ENCODE measurements at regions not wholly inside any gene's neighbourhood (a gene's known extent, or its start where the extent isn't known, plus 50 kb on each side); places are given as distances from the start of the nearest gene placed in this dataset.

DNA sequence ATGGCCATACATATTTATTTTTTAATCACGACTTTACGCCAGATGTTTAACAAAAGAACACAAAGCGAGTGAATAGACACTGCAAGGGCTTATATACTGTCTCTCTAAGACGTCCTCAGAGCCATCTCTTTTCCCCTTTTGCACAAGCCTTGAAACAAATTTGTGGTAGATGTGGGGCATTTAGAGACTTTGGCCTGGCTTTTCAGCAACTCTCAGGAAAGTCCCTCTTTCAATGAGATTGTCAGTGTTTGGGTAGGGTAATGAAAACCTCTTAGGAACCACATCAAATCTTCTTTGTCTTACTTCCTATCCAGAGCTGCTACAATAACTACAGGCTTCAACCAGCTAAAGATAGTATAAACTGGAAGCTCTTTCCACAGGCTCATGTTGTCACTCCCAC is 380.0 kb downstream of the ANXA1 start:
- Mint-ChIP-seq H3K27me3 (ENCODE audit: low read depth in 3 of 3) (no peaks in the 10 kb centered on the region), H3K4me1 (no peaks in the 10 kb centered on the region), H3K9me3 (peaks cover 0 to 7% (median 0%) of the 10 kb centered on the region in 7 donors), H3K27ac (no peak overlapping the region), H3K4me3 (no peak overlapping the region), H3K36me3 (no peaks in the 10 kb centered on the region)
- Histone ChIP-seq H3K4me2 (replicated peaks; ENCODE audit: extremely low read depth, low read length, poor library complexity, severe bottlenecking) (no peak overlapping the region), H3K9me3 (replicated peaks in 1 of 2; ENCODE audit: control insufficient read depth in 1 of 2, insufficient read depth in 1 of 2, low read length in 2 of 2) (no peaks in the 10 kb centered on the region), H3K4me3 (replicated peaks in 1 of 3; ENCODE audit: low read depth in 2 of 3, low read length in 3 of 3) (no peak overlapping the region), H3K36me3 (replicated peaks in 1 of 2; ENCODE audit: control insufficient read depth in 1 of 2, insufficient read depth in 2 of 2, low read length in 2 of 2) (no peaks in the 10 kb centered on the region), H3K9ac (ENCODE audit: insufficient read depth, low read length, poor library complexity, severe bottlenecking) (no peak overlapping the region), H3K27ac (ENCODE audit: low read depth in 1 of 2, low read length in 2 of 2) (no peak overlapping the region), H4K20me1 (ENCODE audit: insufficient read depth, low read length) (no peaks in the 10 kb centered on the region), H3K4me1 (ENCODE audit: control insufficient read depth in 1 of 2, insufficient read depth in 2 of 2, low read length in 2 of 2) (no peaks in the 10 kb centered on the region), H3K79me2 (ENCODE audit: insufficient read depth, low read length) (no peaks in the 10 kb centered on the region), H2AFZ (ENCODE audit: insufficient read depth, low read depth, low read length, poor library complexity, severe bottlenecking) (no peak overlapping the region), H3K27me3 (ENCODE audit: control insufficient read depth in 2 of 2, insufficient read depth in 2 of 2, low read length in 2 of 2) (no peaks in the 10 kb centered on the region)
- intact Hi-C loops (cut with micrococcal nuclease): no loop called here
- no peak for DNase-seq
- no peak for TF ChIP-seq CTCF (IDR thresholded peaks at IDR 0.05)
- WGBS (ENCODE audit: insufficient coverage): no CpG with 5 or more reads among the region's 4 CpGs

GRCh38 chr9:73532985-73533384 is 381.3 kb downstream of the ANXA1 start:
- Mint-ChIP-seq H3K27ac (no peak overlapping the region), H3K4me1 (no peaks in the 10 kb centered on the region), H3K27me3 (ENCODE audit: low read depth in 3 of 3) (no peaks in the 10 kb centered on the region), H3K36me3 (no peaks in the 10 kb centered on the region), H3K9me3 (peaks cover 0 to 7% (median 0%) of the 10 kb centered on the region in 7 donors), H3K4me3 (no peak overlapping the region)
- no peaks in the 10 kb centered on the region for H3K79me2 ChIP-seq (ENCODE audit: insufficient read depth, low read length)
- H3K9me3 ChIP-seq (replicated peaks in 1 of 2; ENCODE audit: control insufficient read depth in 1 of 2, insufficient read depth in 1 of 2, low read length in 2 of 2): no peaks in the 10 kb centered on the region
- H4K20me1 ChIP-seq (ENCODE audit: insufficient read depth, low read length): no peaks in the 10 kb centered on the region
- no peak overlapping the region for H3K4me3 ChIP-seq (replicated peaks in 1 of 3; ENCODE audit: low read depth in 2 of 3, low read length in 3 of 3)
- H3K4me1 ChIP-seq (ENCODE audit: control insufficient read depth in 1 of 2, insufficient read depth in 2 of 2, low read length in 2 of 2): no peaks in the 10 kb centered on the region
- H3K9ac ChIP-seq (ENCODE audit: insufficient read depth, low read length, poor library complexity, severe bottlenecking): no peak overlapping the region
- no peak overlapping the region for H3K4me2 ChIP-seq (replicated peaks; ENCODE audit: extremely low read depth, low read length, poor library complexity, severe bottlenecking)
- intact Hi-C loops (cut with micrococcal nuclease): no loop called here
- H3K36me3 ChIP-seq (replicated peaks in 1 of 2; ENCODE audit: control insufficient read depth in 1 of 2, insufficient read depth in 2 of 2, low read length in 2 of 2): no peaks in the 10 kb centered on the region
- DNase-seq: no peak
- H3K27ac ChIP-seq (ENCODE audit: low read depth in 1 of 2, low read length in 2 of 2): no peak overlapping the region
- TF ChIP-seq CTCF (IDR thresholded peaks at IDR 0.05): no peak
- no CpG with 5 or more reads among the region's 4 CpGs for WGBS (ENCODE audit: insufficient coverage)
- no peak overlapping the region for H2AFZ ChIP-seq (ENCODE audit: insufficient read depth, low read depth, low read length, poor library complexity, severe bottlenecking)
- H3K27me3 ChIP-seq (ENCODE audit: control insufficient read depth in 2 of 2, insufficient read depth in 2 of 2, low read length in 2 of 2): no peaks in the 10 kb centered on the region

All from CD14-positive monocyte (primary cell).